CD14-positive monocyte (primary cell): ENCODE measurements at regions not wholly inside any gene's neighbourhood (a gene's known extent, or its start where the extent isn't known, plus 50 kb on each side); places are given as distances from the start of the nearest gene placed in this dataset.

ENCODE experiments used
- DNase-seq, 3 donors: peaks; one replicate each; pipeline ENCODE4 v3.0.0-alpha.2; 2011 to 2022
- H2AFZ ChIP-seq: 2 replicates; pipeline ENCODE4 v1.6.0; 2012; ENCODE audit warnings: mild to moderate bottlenecking, low read depth, low read length, inconsistent platforms; ENCODE audit not compliant: insufficient read depth, poor library complexity, severe bottlenecking
- H3K27ac ChIP-seq, 2 donors: 1 replicate in 1 of 2; 2 replicates in 1 of 2; pipeline ENCODE4 v1.5.1; 2012 to 2013; ENCODE audit warnings: low read length in 2 of 2, control low read depth in 1 of 2, inconsistent platforms in 1 of 2, low read depth in 1 of 2, mild to moderate bottlenecking in 1 of 2
- H3K27me3 ChIP-seq, 2 donors: one replicate each; pipeline versions ENCODE4 v1.6.0 to v1.6.1; 2011 to 2013; ENCODE audit warnings: low read length in 2 of 2; ENCODE audit not compliant: control insufficient read depth in 2 of 2, insufficient read depth in 2 of 2
- H3K36me3 ChIP-seq, 2 donors: replicated peaks in 1 of 2; 1 replicate in 1 of 2; 2 replicates in 1 of 2; pipeline versions ENCODE4 v1.5.1 to v1.6.1; 2012 to 2013; ENCODE audit warnings: low read length in 2 of 2, control low read depth in 1 of 2, inconsistent platforms in 1 of 2, mild to moderate bottlenecking in 1 of 2; ENCODE audit not compliant: insufficient read depth in 2 of 2, control insufficient read depth in 1 of 2
- H3K4me1 ChIP-seq, 2 donors: 1 replicate in 1 of 2; 2 replicates in 1 of 2; pipeline versions ENCODE4 v1.5.1 to v1.6.1; 2012 to 2013; ENCODE audit warnings: low read length in 2 of 2, control low read depth in 1 of 2, inconsistent platforms in 1 of 2, mild to moderate bottlenecking in 1 of 2, moderate library complexity in 1 of 2; ENCODE audit not compliant: insufficient read depth in 2 of 2, control insufficient read depth in 1 of 2
- H3K4me2 ChIP-seq: replicated peaks from 2 replicates; pipeline ENCODE3; 2012; ENCODE audit warnings: low read length, moderate library complexity, mild to moderate bottlenecking; ENCODE audit not compliant: poor library complexity, severe bottlenecking; ENCODE audit errors: extremely low read depth
- H3K4me3 ChIP-seq, 3 experiments: fragments of 200-600 bp in 1 of 3; sonication (generic) in 1 of 3; replicated peaks in 1 of 3; 1 replicate in 2 of 3; 2 replicates in 1 of 3; pipeline ENCODE4 v1.5.1; 2011 to 2013; ENCODE audit warnings: low read length in 3 of 3, mild to moderate bottlenecking in 3 of 3, control low read depth in 2 of 3, low read depth in 2 of 3, inconsistent platforms in 1 of 3, moderate library complexity in 1 of 3
- H3K79me2 ChIP-seq: 2 replicates; pipeline ENCODE4 v1.6.0; 2012; ENCODE audit warnings: mild to moderate bottlenecking, control low read depth, inconsistent platforms, low read length, moderate library complexity; ENCODE audit not compliant: insufficient read depth
- H3K9ac ChIP-seq: 2 replicates; pipeline ENCODE4 v1.6.0; 2017; ENCODE audit warnings: low read length, mild to moderate bottlenecking; ENCODE audit not compliant: insufficient read depth, poor library complexity, severe bottlenecking
- H3K9me3 ChIP-seq, 2 donors: replicated peaks in 1 of 2; 1 replicate in 1 of 2; 2 replicates in 1 of 2; pipeline versions ENCODE4 v1.5.1 to v1.6.1; 2012 to 2013; ENCODE audit warnings: low read length in 2 of 2, control low read depth in 1 of 2; ENCODE audit not compliant: control insufficient read depth in 1 of 2, insufficient read depth in 1 of 2
- H4K20me1 ChIP-seq: 2 replicates; pipeline ENCODE4 v1.6.0; 2012; ENCODE audit warnings: mild to moderate bottlenecking, low read length, control low read depth, moderate library complexity; ENCODE audit not compliant: insufficient read depth
- H3K27ac Mint-ChIP-seq, 7 donors: one replicate each; pipeline ENCODE4 v1.8.0; 2020; ENCODE audit warnings: mild to moderate bottlenecking in 7 of 7, mixed read lengths in 7 of 7, moderate library complexity in 6 of 7, inconsistent platforms in 2 of 7
- H3K27me3 Mint-ChIP-seq, 3 donors: one replicate each; pipeline ENCODE4 v1.8.0; 2021 to 2022; ENCODE audit warnings: low read depth in 3 of 3, mild to moderate bottlenecking in 3 of 3, mixed read lengths in 3 of 3, moderate library complexity in 3 of 3, inconsistent platforms in 1 of 3
- H3K36me3 Mint-ChIP-seq, 2 donors: one replicate each; pipeline ENCODE4 v1.8.0; 2020; ENCODE audit warnings: mixed read lengths in 2 of 2, inconsistent platforms in 1 of 2, mild to moderate bottlenecking in 1 of 2
- H3K4me1 Mint-ChIP-seq: one replicate; pipeline ENCODE4 v1.8.0; 2020; ENCODE audit warnings: mild to moderate bottlenecking, mixed read lengths
- H3K4me3 Mint-ChIP-seq, 2 donors: one replicate each; pipeline ENCODE4 v1.8.0; 2020; ENCODE audit warnings: mild to moderate bottlenecking in 2 of 2, mixed read lengths in 2 of 2, moderate library complexity in 1 of 2
- H3K9me3 Mint-ChIP-seq, 7 donors: one replicate each; pipeline ENCODE4 v1.8.0; 2020 to 2022; ENCODE audit warnings: mixed read lengths in 7 of 7, mild to moderate bottlenecking in 6 of 7, moderate library complexity in 6 of 7, inconsistent platforms in 2 of 7
- WGBS: methylation state at CpG from one replicate; pipeline ENCODE4 v1.1.5; 2013; ENCODE audit warnings: missing lambda C conversion rate; ENCODE audit not compliant: insufficient coverage; 5-methylcytosine and 5-hydroxymethylcytosine counted together
- intact Hi-C, 2 donors: fragments of 100-400 bp; cut with micrococcal nuclease; formaldehyde crosslinking; loops; one replicate each; pipeline versions ENCODE4 v1.15.0 to v1.15.1; 2023
- TF ChIP-seq, protein P1 (sequence below): fragments of 200-600 bp; IDR thresholded peaks from one replicate; pipeline ENCODE4 v1.8.0; 2022; ENCODE audit warnings: antibody characterized with exemption, mild to moderate bottlenecking

GRCh38 chr2:132276571-132276981, 114.8 kb upstream of the ANKRD30BL start:
- Histone ChIP-seq H3K4me3 (no peak overlapping the region), H3K4me2 (no peak overlapping the region), H2AFZ (no peak overlapping the region), H3K79me2 (no peaks in the 10 kb centered on the region), H4K20me1 (no peaks in the 10 kb centered on the region), H3K27me3 (no peaks in the 10 kb centered on the region), H3K36me3 (no peaks in the 10 kb centered on the region), H3K9ac (no peak overlapping the region), H3K9me3 (peaks cover 26 to 34% of the 10 kb centered on the region in 2 donors), H3K27ac (no peak overlapping the region), H3K4me1 (no peaks in the 10 kb centered on the region)
- no peak for DNase-seq
- peaks cover 0 to 4% (median 3%) of the 10 kb centered on the region in 3 donors for H3K27me3 Mint-ChIP-seq
- peaks cover 8 to 35% (median 21%) of the 10 kb centered on the region in 7 donors for H3K9me3 Mint-ChIP-seq
- no peak overlapping the region for H3K4me3 Mint-ChIP-seq
- 100% methylated on average over 4 of the region's 10 CpGs for WGBS
- no peaks in the 10 kb centered on the region for H3K4me1 Mint-ChIP-seq
- intact Hi-C loops = no loop called here
- TF ChIP-seq, protein P1, sequence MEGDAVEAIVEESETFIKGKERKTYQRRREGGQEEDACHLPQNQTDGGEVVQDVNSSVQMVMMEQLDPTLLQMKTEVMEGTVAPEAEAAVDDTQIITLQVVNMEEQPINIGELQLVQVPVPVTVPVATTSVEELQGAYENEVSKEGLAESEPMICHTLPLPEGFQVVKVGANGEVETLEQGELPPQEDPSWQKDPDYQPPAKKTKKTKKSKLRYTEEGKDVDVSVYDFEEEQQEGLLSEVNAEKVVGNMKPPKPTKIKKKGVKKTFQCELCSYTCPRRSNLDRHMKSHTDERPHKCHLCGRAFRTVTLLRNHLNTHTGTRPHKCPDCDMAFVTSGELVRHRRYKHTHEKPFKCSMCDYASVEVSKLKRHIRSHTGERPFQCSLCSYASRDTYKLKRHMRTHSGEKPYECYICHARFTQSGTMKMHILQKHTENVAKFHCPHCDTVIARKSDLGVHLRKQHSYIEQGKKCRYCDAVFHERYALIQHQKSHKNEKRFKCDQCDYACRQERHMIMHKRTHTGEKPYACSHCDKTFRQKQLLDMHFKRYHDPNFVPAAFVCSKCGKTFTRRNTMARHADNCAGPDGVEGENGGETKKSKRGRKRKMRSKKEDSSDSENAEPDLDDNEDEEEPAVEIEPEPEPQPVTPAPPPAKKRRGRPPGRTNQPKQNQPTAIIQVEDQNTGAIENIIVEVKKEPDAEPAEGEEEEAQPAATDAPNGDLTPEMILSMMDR = no peak
- peak overlapping the region in 1 of 7 donors; percentile 66 for H3K27ac Mint-ChIP-seq
- H3K36me3 Mint-ChIP-seq = no peaks in the 10 kb centered on the region

DNA sequence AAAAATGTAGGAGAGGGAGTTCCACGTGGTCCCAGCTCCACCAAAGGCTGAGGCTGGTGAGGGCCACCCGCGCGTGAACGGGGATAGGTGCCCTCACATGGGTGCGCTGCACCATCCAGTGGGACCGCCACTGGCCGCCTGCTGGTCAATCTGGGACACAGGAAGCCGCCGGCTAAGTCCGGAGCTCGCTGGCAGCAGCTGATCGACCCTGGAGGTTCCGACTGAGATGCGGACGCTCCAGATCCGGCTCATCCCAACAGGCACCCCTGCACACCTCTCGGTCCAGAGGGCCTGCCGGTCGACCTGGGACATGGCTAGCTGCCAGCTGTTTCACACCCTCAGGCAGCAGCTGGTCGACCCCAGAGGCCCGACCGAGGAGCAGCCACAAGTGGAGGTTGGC, 116.5 kb upstream of the ANKRD30BL start:
- Histone ChIP-seq H3K4me1 (no peaks in the 10 kb centered on the region), H3K27ac (no peak overlapping the region), H3K27me3 (no peaks in the 10 kb centered on the region), H3K79me2 (no peaks in the 10 kb centered on the region), H3K9ac (no peak overlapping the region), H2AFZ (no peak overlapping the region), H3K9me3 (peaks cover 26 to 34% of the 10 kb centered on the region in 2 donors), H3K36me3 (no peaks in the 10 kb centered on the region), H3K4me3 (no peak overlapping the region), H3K4me2 (no peak overlapping the region), H4K20me1 (no peaks in the 10 kb centered on the region)
- peaks cover 3 to 4% (median 3%) of the 10 kb centered on the region in 3 donors for H3K27me3 Mint-ChIP-seq
- H3K9me3 Mint-ChIP-seq = peaks cover 11 to 39% (median 22%) of the 10 kb centered on the region in 7 donors
- no peak overlapping the region for H3K27ac Mint-ChIP-seq
- 89% methylated on average over 23 of the region's 23 CpGs for WGBS
- H3K36me3 Mint-ChIP-seq = no peaks in the 10 kb centered on the region
- no peak for DNase-seq
- intact Hi-C loops = no loop called here
- no peak overlapping the region for H3K4me3 Mint-ChIP-seq
- no peaks in the 10 kb centered on the region for H3K4me1 Mint-ChIP-seq
- TF ChIP-seq, protein P1 = no peak
